PC-9 (cell line): ENCODE measurements at regions not wholly inside any gene's neighbourhood (a gene's known extent, or its start where the extent isn't known, plus 50 kb on each side); places are given as distances from the start of the nearest gene placed in this dataset.
"Not testable (repeated sequence)": the region's sequence is repeated elsewhere in the genome, so short reads cannot be mapped to it uniquely, and the experiment has no call there.

Experiments
- CTCF ChIP-seq: fragments of 200-600 bp; sonication (generic); conservative IDR thresholded peaks from 2 replicates; pipeline ENCODE4 v1.6.1; 2017; ENCODE audit warnings: mixed run types, antibody characterized with exemption, mild to moderate bottlenecking, moderate library complexity
- EZH2 ChIP-seq: fragments of 200-600 bp; sonication (generic); IDR thresholded peaks from 2 replicates; pipeline ENCODE4 v1.8.0; 2017; ENCODE audit warnings: antibody characterized with exemption, low read depth

- TF ChIP-seq CTCF, EZH2: not testable (repeated sequence)
These were observed 448.5 kb upstream of the FOXG1 start for GRCh38 chr14:28317890-28318675.
